HEK293 (cell line): ENCODE measurements at regions not wholly inside any gene's neighbourhood (a gene's known extent, or its start where the extent isn't known, plus 50 kb on each side); places are given as distances from the start of the nearest gene placed in this dataset.

Source experiments
- CTCF ChIA-PET: fragments of 350-600 bp; formaldehyde crosslinking; extraction: SDS; loops from one replicate; lab custom pipeline; 2021; ENCODE audit warnings: antibody characterized with exemption; lab: Yijun Ruan, JAX
- POLR2A ChIA-PET: fragments of 300-600 bp; formaldehyde crosslinking; extraction: SDS; loops from one replicate; lab custom pipeline; 2020; ENCODE audit warnings: antibody characterized with exemption, inconsistent platforms; lab: Yijun Ruan, JAX
- H3K27ac ChIP-seq: fragments of 200-500 bp; sonication (Bioruptor generic); 2 replicates; pipeline ENCODE4 v1.5.1; 2014; ENCODE audit warnings: low read depth, low read length, control low read depth, inconsistent platforms; ENCODE audit errors: extremely low read depth
- H3K36me3 ChIP-seq, 2 experiments: fragments of 200-500 bp in 1 of 2; sonication (Bioruptor generic) in 1 of 2; 1 replicate in 1 of 2; 2 replicates in 1 of 2; pipeline ENCODE4 v1.5.1; 2014 to 2017; ENCODE audit warnings: inconsistent platforms in 2 of 2, low read length in 2 of 2; ENCODE audit not compliant: control insufficient read depth in 2 of 2, insufficient read depth in 1 of 2
- H3K4me1 ChIP-seq: fragments of 200-500 bp; sonication (Bioruptor generic); 2 replicates; pipeline ENCODE4 v1.5.1; 2014; ENCODE audit warnings: mild to moderate bottlenecking, low read length, inconsistent platforms; ENCODE audit not compliant: control insufficient read depth, insufficient read depth
- H3K4me3 ChIP-seq: 2 replicates; pipeline ENCODE4 v1.5.1; 2011; ENCODE audit warnings: low read depth, mild to moderate bottlenecking, control low read depth, low read length, moderate library complexity
- H3K9me3 ChIP-seq: fragments of 200-500 bp; sonication (Bioruptor generic); 2 replicates; pipeline ENCODE4 v1.5.1; 2014; ENCODE audit warnings: low read depth, low read length, inconsistent platforms; ENCODE audit not compliant: control insufficient read depth, insufficient read depth
- GLI4 ChIP-seq: fragments of 450-650 bp; formaldehyde crosslinking; IDR thresholded peaks from 2 replicates; pipeline ENCODE4 v1.5.1; 2016; ENCODE audit warnings: missing biosample characterization, missing genetic modification characterization
- OSR2 ChIP-seq: fragments of 450-650 bp; formaldehyde crosslinking; IDR thresholded peaks from 2 replicates; pipeline ENCODE4 v1.5.1; 2016; ENCODE audit warnings: missing biosample characterization, missing genetic modification characterization
- ZBTB17 ChIP-seq: fragments of 450-650 bp; formaldehyde crosslinking; IDR thresholded peaks from 2 replicates; pipeline ENCODE4 v1.5.1; 2016; ENCODE audit warnings: missing biosample characterization, missing genetic modification characterization
- ZFP41 ChIP-seq: fragments of 450-650 bp; formaldehyde crosslinking; IDR thresholded peaks from 2 replicates; pipeline ENCODE4 v1.5.1; 2016; ENCODE audit warnings: missing biosample characterization, missing genetic modification characterization, borderline replicate concordance
- ZNF16 ChIP-seq: fragments of 450-650 bp; formaldehyde crosslinking; IDR thresholded peaks from 2 replicates; pipeline ENCODE4 v1.5.1; 2016; ENCODE audit warnings: low read depth, missing biosample characterization, missing genetic modification characterization
- ZNF239 ChIP-seq: fragments of 450-650 bp; formaldehyde crosslinking; IDR thresholded peaks from 2 replicates; pipeline ENCODE4 v1.5.1; 2016; ENCODE audit warnings: missing biosample characterization, missing genetic modification characterization
- ZNF416 ChIP-seq: fragments of 450-650 bp; formaldehyde crosslinking; IDR thresholded peaks from 2 replicates; pipeline ENCODE4 v1.5.1; 2016; ENCODE audit warnings: missing biosample characterization, missing genetic modification characterization
- ZNF658 ChIP-seq: fragments of 450-650 bp; formaldehyde crosslinking; IDR thresholded peaks from 2 replicates; pipeline ENCODE4; 2016; ENCODE audit warnings: missing biosample characterization, missing genetic modification characterization
- ZNF660 ChIP-seq: fragments of 450-650 bp; IDR thresholded peaks from 2 replicates; pipeline ENCODE4 v1.5.1; 2018; ENCODE audit warnings: missing biosample characterization, mild to moderate bottlenecking, missing genetic modification characterization
- ZNF707 ChIP-seq: fragments of 450-650 bp; formaldehyde crosslinking; IDR thresholded peaks from 2 replicates; pipeline ENCODE4 v1.5.1; 2016; ENCODE audit warnings: missing biosample characterization, missing genetic modification characterization
- ZSCAN16 ChIP-seq: fragments of 450-650 bp; formaldehyde crosslinking; IDR thresholded peaks from 2 replicates; pipeline ENCODE4 v1.5.1; 2016; ENCODE audit warnings: missing biosample characterization, missing genetic modification characterization
- TF ChIP-seq, protein P1 (sequence below): fragments of 450-650 bp; formaldehyde crosslinking; conservative IDR thresholded peaks from 2 replicates; pipeline ENCODE4 v1.5.1; 2016; ENCODE audit warnings: low read depth, missing biosample characterization, missing genetic modification characterization
- TF ChIP-seq, protein P2 (sequence below): fragments of 450-650 bp; formaldehyde crosslinking; IDR thresholded peaks from 2 replicates; pipeline ENCODE4 v1.5.1; 2016; ENCODE audit warnings: missing biosample characterization, missing genetic modification characterization
- TF ChIP-seq, protein P3 (sequence below): fragments of 450-650 bp; formaldehyde crosslinking; IDR thresholded peaks from 2 replicates; pipeline ENCODE4 v1.5.1; 2017; ENCODE audit warnings: missing biosample characterization, missing genetic modification characterization
- TF ChIP-seq, protein P4 (sequence below): fragments of 450-650 bp; formaldehyde crosslinking; IDR thresholded peaks from 2 replicates; pipeline ENCODE4 v1.5.1; 2017; ENCODE audit warnings: missing biosample characterization, missing genetic modification characterization
- TF ChIP-seq, protein P5 (sequence below): fragments of 450-650 bp; formaldehyde crosslinking; IDR thresholded peaks from 2 replicates; pipeline ENCODE4; 2016; ENCODE audit warnings: missing biosample characterization, missing genetic modification characterization
- TF ChIP-seq, protein P6 (sequence below): fragments of 450-650 bp; formaldehyde crosslinking; IDR thresholded peaks from 2 replicates; pipeline ENCODE4 v1.5.1; 2017; ENCODE audit warnings: missing biosample characterization, mild to moderate bottlenecking, missing genetic modification characterization, moderate library complexity
- TF ChIP-seq, protein P7 (sequence below): fragments of 450-650 bp; formaldehyde crosslinking; IDR thresholded peaks from 2 replicates; pipeline ENCODE4 v1.5.1; 2016; ENCODE audit warnings: missing biosample characterization, missing genetic modification characterization
- TF ChIP-seq, protein P8 (sequence below): fragments of 450-650 bp; formaldehyde crosslinking; IDR thresholded peaks from 2 replicates; pipeline ENCODE4 v1.5.1; 2016; ENCODE audit warnings: missing biosample characterization, missing genetic modification characterization, borderline replicate concordance
- TF ChIP-seq, protein P9 (sequence below): sonication (generic); formaldehyde crosslinking; IDR thresholded peaks from 2 replicates; pipeline ENCODE4 v1.8.1; 2022; ENCODE audit warnings: mild to moderate bottlenecking, moderate library complexity, missing genetic modification reagents

DNA sequence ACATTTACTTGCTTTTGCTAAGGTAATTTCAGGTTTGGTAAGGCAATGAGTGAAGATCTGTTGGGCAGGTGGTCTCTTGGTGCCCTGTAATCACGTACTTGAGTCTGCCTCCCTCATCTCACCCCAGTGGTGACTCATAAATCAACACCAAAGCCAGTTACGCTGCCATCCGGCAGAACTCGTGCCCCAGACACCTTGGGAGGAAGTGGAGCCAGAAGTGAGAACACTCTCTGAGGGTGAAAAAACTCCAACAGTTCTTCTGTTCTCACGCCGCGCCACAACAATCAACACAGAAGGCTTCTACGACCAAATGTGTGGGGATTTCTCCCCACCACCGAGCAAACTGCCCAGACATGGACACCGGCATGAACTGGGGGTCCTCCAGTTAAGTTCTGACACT is 206.2 kb downstream of the ARL4C start:
- ChIA-PET CTCF (interaction anchor here (0.6 to 1.7 kb wide), 3 partner anchors 9 to 207 kb away, joined by 4 to 9 read pairs (median 7); partner anchors contain the start of gene ARL4C), POLR2A (no interaction called here)

More for the DNA sequence above, 206.2 kb downstream of the ARL4C start:
- H3K27ac ChIP-seq = no peak overlapping the region
- no peaks in the 10 kb centered on the region for H3K9me3 ChIP-seq
- no peak for TF ChIP-seq ZSCAN16 (tag by site-specific recombination)
- no peak for TF ChIP-seq ZNF660 (tag by site-specific recombination)
- TF ChIP-seq GLI4 (tag by site-specific recombination) = no peak
- TF ChIP-seq, protein P1, sequence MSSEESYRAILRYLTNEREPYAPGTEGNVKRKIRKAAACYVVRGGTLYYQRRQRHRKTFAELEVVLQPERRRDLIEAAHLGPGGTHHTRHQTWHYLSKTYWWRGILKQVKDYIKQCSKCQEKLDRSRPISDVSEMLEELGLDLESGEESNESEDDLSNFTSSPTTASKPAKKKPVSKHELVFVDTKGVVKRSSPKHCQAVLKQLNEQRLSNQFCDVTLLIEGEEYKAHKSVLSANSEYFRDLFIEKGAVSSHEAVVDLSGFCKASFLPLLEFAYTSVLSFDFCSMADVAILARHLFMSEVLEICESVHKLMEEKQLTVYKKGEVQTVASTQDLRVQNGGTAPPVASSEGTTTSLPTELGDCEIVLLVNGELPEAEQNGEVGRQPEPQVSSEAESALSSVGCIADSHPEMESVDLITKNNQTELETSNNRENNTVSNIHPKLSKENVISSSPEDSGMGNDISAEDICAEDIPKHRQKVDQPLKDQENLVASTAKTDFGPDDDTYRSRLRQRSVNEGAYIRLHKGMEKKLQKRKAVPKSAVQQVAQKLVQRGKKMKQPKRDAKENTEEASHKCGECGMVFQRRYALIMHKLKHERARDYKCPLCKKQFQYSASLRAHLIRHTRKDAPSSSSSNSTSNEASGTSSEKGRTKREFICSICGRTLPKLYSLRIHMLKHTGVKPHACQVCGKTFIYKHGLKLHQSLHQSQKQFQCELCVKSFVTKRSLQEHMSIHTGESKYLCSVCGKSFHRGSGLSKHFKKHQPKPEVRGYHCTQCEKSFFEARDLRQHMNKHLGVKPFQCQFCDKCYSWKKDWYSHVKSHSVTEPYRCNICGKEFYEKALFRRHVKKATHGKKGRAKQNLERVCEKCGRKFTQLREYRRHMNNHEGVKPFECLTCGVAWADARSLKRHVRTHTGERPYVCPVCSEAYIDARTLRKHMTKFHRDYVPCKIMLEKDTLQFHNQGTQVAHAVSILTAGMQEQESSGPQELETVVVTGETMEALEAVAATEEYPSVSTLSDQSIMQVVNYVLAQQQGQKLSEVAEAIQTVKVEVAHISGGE (tag by site-specific recombination) = no peak
- no peak for TF ChIP-seq ZNF16
- TF ChIP-seq ZFP41 (tag by site-specific recombination) = no peak
- TF ChIP-seq, protein P2, sequence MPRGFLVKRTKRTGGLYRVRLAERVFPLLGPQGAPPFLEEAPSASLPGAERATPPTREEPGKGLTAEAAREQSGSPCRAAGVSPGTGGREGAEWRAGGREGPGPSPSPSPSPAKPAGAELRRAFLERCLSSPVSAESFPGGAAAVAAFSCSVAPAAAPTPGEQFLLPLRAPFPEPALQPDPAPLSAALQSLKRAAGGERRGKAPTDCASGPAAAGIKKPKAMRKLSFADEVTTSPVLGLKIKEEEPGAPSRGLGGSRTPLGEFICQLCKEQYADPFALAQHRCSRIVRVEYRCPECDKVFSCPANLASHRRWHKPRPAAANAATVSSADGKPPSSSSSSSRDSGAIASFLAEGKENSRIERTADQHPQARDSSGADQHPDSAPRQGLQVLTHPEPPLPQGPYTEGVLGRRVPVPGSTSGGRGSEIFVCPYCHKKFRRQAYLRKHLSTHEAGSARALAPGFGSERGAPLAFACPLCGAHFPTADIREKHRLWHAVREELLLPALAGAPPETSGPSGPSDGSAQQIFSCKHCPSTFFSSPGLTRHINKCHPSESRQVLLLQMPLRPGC (tag by site-specific recombination) = no peak
- TF ChIP-seq, protein P3, sequence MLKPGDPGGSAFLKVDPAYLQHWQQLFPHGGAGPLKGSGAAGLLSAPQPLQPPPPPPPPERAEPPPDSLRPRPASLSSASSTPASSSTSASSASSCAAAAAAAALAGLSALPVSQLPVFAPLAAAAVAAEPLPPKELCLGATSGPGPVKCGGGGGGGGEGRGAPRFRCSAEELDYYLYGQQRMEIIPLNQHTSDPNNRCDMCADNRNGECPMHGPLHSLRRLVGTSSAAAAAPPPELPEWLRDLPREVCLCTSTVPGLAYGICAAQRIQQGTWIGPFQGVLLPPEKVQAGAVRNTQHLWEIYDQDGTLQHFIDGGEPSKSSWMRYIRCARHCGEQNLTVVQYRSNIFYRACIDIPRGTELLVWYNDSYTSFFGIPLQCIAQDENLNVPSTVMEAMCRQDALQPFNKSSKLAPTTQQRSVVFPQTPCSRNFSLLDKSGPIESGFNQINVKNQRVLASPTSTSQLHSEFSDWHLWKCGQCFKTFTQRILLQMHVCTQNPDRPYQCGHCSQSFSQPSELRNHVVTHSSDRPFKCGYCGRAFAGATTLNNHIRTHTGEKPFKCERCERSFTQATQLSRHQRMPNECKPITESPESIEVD (tag by site-specific recombination) = no peak
- TF ChIP-seq ZNF416 (tag by site-specific recombination) = no peak
- TF ChIP-seq ZNF707 (tag by site-specific recombination) = no peak
- TF ChIP-seq, protein P4, sequence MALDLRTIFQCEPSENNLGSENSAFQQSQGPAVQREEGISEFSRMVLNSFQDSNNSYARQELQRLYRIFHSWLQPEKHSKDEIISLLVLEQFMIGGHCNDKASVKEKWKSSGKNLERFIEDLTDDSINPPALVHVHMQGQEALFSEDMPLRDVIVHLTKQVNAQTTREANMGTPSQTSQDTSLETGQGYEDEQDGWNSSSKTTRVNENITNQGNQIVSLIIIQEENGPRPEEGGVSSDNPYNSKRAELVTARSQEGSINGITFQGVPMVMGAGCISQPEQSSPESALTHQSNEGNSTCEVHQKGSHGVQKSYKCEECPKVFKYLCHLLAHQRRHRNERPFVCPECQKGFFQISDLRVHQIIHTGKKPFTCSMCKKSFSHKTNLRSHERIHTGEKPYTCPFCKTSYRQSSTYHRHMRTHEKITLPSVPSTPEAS (tag by site-specific recombination) = no peak
- TF ChIP-seq, protein P5, sequence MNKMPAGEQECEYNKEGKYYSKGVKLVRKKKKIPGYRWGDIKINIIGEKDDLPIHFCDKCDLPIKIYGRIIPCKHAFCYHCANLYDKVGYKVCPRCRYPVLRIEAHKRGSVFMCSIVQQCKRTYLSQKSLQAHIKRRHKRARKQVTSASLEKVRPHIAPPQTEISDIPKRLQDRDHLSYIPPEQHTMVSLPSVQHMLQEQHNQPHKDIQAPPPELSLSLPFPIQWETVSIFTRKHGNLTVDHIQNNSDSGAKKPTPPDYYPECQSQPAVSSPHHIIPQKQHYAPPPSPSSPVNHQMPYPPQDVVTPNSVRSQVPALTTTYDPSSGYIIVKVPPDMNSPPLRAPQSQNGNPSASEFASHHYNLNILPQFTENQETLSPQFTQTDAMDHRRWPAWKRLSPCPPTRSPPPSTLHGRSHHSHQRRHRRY (tag by site-specific recombination) = no peak
- TF ChIP-seq, protein P6, sequence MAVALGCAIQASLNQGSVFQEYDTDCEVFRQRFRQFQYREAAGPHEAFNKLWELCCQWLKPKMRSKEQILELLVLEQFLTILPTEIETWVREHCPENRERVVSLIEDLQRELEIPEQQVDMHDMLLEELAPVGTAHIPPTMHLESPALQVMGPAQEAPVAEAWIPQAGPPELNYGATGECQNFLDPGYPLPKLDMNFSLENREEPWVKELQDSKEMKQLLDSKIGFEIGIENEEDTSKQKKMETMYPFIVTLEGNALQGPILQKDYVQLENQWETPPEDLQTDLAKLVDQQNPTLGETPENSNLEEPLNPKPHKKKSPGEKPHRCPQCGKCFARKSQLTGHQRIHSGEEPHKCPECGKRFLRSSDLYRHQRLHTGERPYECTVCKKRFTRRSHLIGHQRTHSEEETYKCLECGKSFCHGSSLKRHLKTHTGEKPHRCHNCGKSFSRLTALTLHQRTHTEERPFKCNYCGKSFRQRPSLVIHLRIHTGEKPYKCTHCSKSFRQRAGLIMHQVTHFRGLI (tag by site-specific recombination) = no peak
- TF ChIP-seq ZNF658 (tag by site-specific recombination) = no peak
- TF ChIP-seq, protein P7, sequence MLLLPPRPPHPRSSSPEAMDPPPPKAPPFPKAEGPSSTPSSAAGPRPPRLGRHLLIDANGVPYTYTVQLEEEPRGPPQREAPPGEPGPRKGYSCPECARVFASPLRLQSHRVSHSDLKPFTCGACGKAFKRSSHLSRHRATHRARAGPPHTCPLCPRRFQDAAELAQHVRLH (tag by site-specific recombination) = no peak
- TF ChIP-seq OSR2 (tag by site-specific recombination) = no peak
- TF ChIP-seq, protein P8, sequence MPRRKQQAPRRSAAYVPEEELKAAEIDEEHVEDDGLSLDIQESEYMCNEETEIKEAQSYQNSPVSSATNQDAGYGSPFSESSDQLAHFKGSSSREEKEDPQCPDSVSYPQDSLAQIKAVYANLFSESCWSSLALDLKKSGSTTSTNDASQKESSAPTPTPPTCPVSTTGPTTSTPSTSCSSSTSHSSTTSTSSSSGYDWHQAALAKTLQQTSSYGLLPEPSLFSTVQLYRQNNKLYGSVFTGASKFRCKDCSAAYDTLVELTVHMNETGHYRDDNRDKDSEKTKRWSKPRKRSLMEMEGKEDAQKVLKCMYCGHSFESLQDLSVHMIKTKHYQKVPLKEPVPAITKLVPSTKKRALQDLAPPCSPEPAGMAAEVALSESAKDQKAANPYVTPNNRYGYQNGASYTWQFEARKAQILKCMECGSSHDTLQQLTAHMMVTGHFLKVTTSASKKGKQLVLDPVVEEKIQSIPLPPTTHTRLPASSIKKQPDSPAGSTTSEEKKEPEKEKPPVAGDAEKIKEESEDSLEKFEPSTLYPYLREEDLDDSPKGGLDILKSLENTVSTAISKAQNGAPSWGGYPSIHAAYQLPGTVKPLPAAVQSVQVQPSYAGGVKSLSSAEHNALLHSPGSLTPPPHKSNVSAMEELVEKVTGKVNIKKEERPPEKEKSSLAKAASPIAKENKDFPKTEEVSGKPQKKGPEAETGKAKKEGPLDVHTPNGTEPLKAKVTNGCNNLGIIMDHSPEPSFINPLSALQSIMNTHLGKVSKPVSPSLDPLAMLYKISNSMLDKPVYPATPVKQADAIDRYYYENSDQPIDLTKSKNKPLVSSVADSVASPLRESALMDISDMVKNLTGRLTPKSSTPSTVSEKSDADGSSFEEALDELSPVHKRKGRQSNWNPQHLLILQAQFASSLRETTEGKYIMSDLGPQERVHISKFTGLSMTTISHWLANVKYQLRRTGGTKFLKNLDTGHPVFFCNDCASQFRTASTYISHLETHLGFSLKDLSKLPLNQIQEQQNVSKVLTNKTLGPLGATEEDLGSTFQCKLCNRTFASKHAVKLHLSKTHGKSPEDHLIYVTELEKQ (tag by site-specific recombination) = no peak
- no peak for TF ChIP-seq ZBTB17 (tag by site-specific recombination)
- TF ChIP-seq, protein P9, sequence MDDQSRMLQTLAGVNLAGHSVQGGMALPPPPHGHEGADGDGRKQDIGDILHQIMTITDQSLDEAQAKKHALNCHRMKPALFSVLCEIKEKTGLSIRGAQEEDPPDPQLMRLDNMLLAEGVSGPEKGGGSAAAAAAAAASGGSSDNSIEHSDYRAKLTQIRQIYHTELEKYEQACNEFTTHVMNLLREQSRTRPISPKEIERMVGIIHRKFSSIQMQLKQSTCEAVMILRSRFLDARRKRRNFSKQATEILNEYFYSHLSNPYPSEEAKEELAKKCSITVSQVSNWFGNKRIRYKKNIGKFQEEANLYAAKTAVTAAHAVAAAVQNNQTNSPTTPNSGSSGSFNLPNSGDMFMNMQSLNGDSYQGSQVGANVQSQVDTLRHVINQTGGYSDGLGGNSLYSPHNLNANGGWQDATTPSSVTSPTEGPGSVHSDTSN (CRISPR knock-in tag) = no peak
- TF ChIP-seq ZNF239 = no peak
- no peaks in the 10 kb centered on the region for H3K36me3 ChIP-seq
- no peak overlapping the region for H3K4me3 ChIP-seq
- H3K4me1 ChIP-seq = no peaks in the 10 kb centered on the region
